GM18873 (cell line): ENCODE measurements at regions not wholly inside any gene's neighbourhood (a gene's known extent, or its start where the extent isn't known, plus 50 kb on each side); places are given as distances from the start of the nearest gene placed in this dataset.

Experiments used
- ATAC-seq: cut with Tn5 transposase; IDR thresholded peaks from one replicate; pipeline ENCODE4 v1.9.1; 2021; ENCODE audit warnings: mild to moderate bottlenecking, moderate library complexity, moderate number of reproducible peaks; ENCODE audit not compliant: unreplicated experiment, low FRiP score

GRCh38 chr10:78781991-78782390, 286.8 kb upstream of the ZMIZ1 start:
- no peak for ATAC-seq

GRCh38 chr10:78782441-78782840, 286.3 kb upstream of the ZMIZ1 start:
- no peak for ATAC-seq

GRCh38 chr10:78783753-78784152, 285.0 kb upstream of the ZMIZ1 start:
- ATAC-seq = no peak

DNA sequence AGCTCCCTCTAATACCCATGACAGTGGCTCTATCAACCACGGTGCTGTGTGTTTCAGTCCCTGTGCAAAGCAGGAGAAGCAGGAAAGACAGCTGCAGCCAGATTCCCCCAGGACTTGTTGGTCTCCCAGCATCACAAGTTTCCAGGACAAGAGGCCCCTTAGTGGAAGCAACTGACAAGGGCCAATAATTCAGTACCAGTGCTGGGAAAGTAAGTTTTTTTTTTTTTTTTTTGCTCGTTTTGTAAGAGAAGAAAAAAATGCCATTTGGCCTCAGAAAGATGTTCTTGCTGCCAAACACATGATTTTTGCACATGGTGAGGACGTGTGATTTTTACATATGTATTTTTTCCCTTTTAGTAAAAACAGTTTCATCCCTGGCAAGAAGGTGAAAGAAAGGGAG, 284.2 kb upstream of the ZMIZ1 start:
- ATAC-seq = no peak

DNA sequence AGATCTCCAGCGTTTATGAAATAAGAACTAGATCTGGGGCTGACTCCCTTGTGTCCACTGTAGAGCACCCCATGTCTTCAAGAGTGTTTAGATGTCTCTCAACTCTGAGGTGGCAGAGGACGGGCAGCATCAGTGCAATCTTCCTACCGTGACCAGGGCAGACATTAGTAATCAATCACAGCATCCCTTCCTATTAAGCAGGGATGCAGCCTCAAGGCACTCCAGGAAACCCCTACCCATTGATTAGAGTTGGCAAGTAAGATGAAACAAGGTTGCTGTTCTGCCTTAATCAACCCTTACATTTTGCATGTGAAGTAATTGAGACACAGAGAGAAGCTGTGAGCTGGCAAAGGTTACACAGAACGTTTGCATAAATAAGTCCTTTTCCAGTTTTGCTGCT, 283.7 kb upstream of the ZMIZ1 start:
- no peak for ATAC-seq

DNA sequence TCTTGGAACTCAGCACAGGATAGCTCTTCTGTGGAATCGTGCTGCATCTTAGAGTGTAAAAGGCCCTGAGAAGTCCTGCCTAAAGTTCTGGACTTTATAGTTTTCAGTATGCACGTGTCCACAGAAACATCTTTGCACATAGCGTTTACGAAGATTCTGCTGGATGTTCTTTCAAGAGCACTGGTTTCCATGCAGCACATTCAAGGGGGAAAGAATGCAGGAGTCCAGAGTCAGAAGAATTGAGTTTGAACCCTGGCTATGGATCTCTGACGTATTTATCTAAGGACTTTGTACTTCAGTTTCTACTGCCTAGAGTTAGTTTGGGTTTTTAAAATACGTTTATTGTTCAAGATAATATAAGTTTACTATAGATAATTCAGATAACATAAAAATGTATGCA, 282.8 kb upstream of the ZMIZ1 start:
- ATAC-seq = no peak

DNA sequence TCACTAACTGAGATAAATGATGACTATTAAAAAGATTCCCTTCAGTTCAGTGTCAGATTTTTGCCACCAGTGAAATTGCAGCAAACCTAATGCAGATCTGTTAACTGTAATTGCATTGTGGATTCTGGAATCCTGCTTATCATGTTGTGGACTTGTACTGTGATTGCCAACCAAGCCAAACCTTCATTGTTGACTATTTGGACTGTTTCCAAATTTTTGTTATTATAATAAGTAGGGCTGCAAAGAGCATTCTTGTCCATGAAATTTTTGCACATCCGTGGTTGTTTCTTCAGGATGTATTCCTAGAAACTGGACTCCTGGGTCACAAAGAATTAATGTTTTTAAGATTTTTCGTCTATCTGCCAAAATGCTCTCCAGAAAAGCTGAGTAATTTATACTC, 281.6 kb upstream of the ZMIZ1 start:
- ATAC-seq = no peak

DNA sequence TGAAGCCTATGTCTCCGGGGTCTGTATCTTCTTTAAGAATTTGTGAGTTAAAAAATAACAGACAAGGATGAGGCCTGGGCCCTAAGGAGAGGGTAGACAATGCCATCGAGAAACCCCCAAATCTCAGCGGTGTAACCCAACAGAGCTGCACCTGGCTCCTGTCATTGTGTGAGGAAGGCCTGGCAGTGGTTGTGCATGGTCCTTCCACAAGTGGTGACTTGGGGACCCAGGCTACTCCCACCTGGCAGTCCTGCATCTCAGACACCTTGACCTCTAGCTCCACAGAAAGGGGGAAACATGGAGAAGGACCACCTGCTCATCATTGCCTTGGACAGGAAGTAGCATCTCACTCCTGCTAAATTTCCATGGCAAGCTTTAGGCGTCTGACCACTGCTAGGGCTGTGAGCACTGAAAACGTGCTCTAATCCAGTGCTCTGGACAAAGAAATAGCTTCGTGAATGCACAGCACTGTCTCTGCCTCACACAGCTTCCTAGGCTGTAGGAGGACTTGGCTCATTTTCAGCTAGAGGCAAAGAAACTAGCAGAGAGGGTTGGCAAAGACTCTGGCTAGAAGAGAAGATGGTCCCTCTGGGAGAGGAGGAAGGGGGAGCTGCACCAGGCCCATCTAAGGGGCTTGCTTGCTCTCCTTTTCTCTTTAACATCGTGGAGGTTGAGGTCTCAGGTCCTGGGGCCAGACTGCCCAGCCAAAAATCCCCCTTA, 273.9 kb upstream of the ZMIZ1 start:
- ATAC-seq = no peak

- ATAC-seq = no peak
Observed at GRCh38 chr10:78798976-78799730, 269.6 kb upstream of the ZMIZ1 start.

DNA sequence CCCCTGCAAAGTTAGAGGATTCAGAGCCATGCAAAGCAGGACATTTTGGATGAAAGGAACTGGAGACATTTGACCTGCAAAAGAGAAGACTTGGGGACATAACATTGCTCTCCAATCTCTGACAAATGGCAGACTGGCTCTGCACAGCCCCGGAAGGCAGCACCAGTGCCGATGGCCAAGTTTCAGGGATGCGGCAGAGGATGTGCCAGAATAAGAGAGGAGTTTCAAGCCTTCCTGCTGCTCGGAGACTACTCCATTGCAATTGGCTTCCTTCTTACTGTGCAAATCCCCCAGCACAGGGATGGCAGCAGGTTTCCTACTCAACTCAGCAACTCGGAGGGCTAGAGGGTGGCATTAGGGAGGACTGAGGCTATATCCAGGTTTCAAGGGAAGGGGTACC, 268.8 kb upstream of the ZMIZ1 start:
- ATAC-seq = no peak

GRCh38 chr10:78800535-78801320, 268.0 kb upstream of the ZMIZ1 start:
- no peak for ATAC-seq

- no peak for ATAC-seq
Observed at GRCh38 chr10:78802431-78802830, 266.3 kb upstream of the ZMIZ1 start.

GRCh38 chr10:78802866-78803265, 265.9 kb upstream of the ZMIZ1 start:
- ATAC-seq = no peak

DNA sequence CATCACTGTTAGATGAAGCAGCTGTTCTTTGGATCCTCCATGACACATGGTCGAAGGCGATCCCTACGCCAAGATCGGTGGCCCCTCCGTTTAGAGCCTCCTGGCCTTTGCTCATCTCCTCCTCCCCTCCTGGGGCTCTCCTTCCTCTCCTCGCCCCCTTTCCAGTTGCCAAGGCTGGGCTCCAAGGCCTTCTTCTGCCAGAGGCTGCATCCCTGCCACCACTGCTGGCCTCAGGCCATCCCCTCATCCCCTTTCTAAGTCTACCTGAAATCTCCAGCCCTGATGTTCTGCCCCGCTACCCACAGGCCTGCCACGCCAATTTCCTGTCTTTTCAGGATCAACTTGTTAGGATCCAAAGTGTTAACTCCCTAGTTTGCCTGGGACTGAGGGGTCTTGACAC, 265.1 kb upstream of the ZMIZ1 start:
- no peak for ATAC-seq

DNA sequence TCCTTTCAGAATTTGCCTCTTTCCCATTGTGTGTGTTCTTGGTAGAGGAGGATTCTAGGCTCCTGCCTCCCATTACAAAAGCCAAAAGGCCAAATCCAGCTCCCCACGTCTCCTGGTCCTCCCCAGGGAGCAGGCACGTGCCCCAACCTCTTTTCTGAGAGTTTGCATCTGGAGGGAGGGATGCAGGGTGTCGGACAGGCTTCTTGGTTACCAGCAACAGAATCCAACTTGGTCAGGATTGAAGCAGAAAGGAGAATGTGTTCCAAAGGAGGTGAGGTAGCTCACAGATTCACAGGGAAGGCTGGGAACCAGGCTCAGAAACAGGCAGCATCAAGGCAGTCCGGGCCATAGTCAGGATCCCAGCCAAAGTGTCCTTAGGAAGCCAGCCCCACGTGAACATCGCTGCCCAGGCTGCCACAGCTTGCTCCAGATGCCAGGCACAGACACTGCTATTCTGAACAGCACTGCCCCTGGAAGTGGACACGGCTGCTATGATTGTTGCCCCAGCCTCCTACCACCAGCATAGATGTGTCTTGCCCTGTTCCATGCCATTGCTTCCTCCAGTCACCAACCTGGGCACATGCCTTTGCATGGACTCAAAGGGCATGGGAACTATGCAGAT, 264.2 kb upstream of the ZMIZ1 start:
- ATAC-seq = no peak

- ATAC-seq = no peak
Observed at GRCh38 chr10:78805176-78805575, 263.6 kb upstream of the ZMIZ1 start.

DNA sequence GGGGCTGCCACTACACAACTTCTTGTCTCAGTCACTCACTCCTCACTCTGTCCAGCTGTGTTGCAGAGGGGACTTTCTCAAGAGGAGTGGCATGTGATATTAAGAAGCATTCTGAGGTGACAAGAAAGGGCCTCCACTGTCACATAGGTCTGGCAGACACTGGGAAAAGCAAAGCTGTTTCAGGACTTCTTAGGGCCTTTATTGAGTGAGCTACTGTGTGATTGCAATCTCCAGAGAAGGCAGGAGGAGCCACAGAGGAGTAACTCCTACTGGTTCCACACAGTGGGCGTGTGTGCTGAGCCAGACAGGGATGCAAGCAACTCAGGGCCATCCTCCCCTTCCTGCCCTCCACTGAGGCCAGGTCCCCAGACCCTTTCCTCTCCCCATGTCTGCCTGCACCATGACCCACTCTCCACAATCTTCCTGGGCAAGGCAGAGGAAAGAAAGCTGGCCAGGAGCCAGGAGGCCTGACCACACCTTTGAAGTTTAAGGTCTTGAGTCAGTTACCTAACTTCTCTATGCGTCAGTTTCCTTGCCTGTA, 262.0 kb upstream of the ZMIZ1 start:
- no peak for ATAC-seq

GRCh38 chr10:78807504-78808203, 261.1 kb upstream of the ZMIZ1 start:
- ATAC-seq = no peak

DNA sequence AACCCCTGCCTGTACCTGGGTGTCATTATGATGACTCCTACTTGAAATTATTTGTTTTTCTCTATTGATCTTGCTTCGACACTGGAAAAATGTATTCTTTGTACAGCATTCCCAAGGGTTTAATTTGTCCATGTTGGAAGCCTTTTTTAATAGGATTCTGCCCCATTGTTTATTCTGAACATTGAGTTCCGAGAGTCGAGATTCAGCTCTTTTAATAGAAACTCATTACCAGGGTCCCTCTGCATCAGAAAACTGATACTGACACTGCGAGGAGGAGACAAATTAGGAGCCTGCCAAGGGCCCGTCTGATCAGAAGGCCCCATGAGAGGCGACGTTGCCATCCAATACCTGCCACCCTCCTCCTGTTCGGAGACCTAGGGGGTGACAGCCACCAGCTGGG, 260.5 kb upstream of the ZMIZ1 start:
- ATAC-seq = no peak

DNA sequence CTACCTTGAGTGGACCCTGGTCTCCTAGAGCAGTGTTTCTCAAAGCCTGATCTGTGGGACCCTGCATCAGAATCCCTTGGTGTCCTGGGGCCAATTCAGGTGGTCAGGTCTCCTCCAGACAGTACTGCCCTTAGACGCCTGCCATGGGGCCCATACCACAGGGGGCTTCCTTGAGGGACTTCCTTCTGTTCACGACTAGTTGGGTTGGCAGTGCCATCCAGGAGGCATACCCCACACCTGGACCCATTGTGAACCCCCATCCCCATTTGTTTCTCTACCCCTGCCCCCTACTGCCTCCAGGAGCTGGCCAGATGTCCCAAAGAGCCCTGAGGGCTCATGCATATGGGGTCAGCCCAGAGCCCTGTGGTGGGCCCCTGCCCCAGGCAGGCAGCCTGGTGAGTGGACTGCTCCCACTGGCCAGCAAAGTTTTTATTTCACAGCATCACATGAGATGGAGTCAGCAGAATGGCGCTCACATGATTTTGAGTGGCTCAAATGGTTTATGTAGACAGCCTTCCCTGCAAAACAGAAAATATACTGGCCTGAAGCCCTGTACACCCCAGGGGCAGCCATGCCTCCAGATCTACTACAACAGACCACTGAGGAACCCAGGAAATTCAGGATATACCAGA, 259.9 kb upstream of the ZMIZ1 start:
- ATAC-seq = no peak
